ENCODE measurements at regions not wholly inside any gene's neighbourhood (a gene's known extent, or its start where the extent isn't known, plus 50 kb on each side); places are given as distances from the start of the nearest gene placed in this dataset.
A peak's percentile ranks its signal among the peaks of the same experiment; 100 is the strongest.
"Not testable (repeated sequence)": the region's sequence is repeated elsewhere in the genome, so short reads cannot be mapped to it uniquely, and the experiment has no call there.

DNA sequence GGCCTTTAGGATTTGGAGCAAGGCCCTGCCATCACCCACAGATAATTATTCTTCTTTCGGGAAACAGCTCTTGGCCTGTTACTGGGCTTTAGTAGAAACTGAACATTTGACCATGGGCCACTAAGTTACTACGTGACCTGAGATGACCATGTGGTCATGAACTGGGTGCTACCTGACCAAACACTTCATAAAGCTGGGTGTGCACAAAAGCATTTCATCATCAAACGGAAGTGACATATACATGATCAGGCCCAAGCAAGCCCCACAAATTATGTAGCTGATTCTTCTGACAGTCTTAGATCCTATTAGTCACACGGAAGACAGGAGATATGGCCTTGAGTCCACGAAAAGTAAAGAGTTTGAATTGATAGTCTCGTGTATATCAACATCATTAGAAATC is 130.9 kb upstream of the FBN2 start:
- DNase-seq = no peak

DNA sequence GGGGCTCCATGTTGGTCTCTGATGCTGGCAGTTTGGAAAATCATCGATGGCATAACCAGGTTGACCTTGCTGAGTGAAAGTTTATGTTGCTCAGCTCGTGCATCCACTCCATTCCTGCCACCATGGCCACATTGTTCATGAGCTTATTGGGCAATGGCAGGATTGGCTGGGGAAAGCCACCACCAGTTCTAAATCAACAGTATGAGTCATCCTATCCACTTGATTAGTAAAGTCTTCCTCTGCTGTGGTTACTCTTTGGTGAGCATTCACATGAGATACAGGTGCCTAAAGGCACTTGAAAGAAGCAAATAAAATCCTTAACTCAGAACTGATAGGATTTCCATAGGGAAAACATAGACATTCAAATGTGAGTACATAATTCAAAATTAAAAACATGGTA is 131.8 kb upstream of the FBN2 start:
- no peak for DNase-seq

DNA sequence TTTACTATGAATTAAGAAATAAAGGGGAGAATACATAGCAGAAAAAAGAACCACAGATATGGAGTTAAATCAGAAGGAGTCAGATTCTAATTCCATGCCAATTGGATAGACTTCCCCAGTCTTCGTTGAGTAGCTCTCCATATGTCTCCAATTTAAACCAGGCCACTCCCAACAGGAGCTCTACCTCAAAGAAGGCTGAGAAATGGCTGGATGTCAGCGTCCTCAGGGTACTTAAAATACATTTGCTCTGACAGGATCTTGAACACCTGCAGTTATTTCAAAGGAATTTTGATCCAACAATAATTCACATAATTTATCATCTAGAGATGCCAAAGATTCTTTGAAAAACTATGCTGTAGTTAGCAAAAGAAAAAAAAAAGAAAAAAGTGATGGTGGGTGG is 133.9 kb upstream of the FBN2 start:
- no peak for DNase-seq

DNA sequence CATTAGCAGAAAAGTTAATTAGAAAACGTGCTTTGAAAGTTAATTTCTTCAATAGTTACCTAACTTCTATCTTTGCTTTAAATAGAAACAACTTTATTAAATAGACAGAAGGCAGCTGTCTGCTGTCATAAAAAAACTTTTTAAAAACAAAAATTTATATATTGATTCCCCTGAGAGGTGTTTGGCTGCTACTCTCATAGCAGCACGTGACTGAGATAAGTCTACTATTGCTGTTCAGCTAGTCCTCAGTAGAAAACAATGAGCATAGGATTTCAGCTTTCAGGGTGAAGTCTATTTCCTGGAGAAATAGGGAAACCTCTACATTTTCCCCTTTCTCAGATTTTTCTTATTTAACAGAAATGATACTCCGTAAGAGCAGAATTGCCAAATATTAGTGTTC is 135.0 kb upstream of the FBN2 start:
- DNase-seq = no peak

DNA sequence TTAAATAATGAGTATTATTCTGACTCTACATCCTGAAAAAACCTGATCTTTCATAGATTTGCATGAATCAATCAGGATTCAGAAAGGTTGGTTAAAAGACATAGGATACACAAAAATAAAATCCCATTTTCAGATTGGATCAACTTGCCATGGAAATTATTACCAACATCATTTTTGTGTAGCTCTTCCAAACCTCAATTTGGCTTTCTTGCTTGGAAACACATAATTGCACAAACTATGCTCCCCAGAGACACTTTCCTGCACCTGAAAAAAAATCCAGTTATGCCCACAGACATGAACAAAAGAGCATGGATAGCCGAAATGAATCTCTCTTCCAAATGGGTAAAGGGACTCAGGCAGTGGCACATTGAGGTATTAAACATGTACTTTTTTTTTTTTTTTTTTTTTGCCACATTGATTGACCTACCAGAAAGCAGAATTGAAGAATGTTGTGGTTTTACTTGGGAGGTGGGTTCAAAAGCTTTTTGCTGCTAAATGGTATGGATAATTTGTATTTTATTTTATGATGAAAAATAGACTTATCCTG is 135.4 kb upstream of the FBN2 start:
- no peak for DNase-seq

DNA sequence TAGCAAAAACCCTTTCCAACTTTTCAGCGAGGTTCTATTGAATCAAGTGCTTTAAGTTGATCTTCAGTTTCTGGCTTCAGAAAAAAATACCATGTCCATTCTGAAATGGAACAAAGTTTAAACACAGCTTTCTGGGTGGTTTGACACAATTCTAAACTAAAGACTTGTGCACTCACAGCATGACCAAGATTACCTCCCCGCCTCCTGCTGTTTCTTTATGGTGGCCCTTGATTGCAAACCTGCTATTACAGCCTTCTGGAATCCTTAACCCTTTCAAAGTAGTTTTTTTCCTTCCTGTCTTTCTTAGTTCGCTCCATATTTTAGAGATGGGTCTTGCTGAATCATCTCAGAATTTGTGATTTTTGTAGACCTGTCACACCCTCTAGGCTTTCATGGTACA is 135.9 kb upstream of the FBN2 start:
- DNase-seq = no peak

DNA sequence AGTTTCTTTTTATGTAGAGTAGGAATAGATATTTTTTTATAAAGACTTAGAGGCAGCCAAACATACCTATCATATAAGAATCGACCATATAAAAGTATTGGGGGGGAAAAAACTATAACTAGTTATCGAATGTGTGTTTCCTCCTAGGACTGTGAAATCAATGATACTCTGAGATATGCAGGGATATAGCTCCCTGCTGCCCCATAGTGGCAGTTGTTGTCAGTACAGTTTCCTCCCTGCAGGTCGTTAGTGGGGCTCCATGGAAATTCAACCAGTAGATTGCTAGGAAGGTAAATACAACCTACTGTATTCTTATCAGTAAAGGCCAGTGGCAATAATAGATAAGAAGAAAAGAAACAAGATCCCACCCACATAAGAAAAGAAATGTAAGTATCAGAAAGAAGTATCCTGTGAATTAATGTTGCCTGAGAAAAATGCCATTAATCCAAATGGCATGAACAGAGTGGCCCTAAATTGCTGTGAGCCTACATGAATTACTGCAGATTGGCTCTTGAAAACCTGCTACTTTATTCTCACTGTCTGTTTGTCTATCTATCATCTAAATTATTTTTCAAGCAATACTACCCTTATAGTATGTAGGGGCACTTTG is 136.9 kb upstream of the FBN2 start:
- DNase-seq = peak; percentile 36

DNA sequence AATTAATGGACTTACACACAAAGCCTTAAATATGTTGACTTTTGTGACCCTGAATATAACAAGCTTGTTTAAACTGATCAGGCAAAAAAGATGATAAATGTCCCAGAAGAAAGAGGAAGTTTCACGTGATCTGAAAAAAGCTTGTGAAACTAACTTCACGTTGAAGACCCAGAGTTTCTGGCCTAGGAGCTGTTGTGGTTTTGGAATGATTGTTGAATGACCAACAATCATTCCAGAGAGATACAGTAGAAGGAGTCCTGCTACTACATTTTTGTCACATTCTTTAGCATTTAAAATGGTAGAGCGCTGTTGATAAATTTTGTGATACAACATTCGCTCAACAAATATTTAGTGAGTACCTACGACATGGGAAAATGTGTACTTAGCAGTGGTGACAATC is 143.1 kb upstream of the FBN2 start:
- no peak for DNase-seq

DNA sequence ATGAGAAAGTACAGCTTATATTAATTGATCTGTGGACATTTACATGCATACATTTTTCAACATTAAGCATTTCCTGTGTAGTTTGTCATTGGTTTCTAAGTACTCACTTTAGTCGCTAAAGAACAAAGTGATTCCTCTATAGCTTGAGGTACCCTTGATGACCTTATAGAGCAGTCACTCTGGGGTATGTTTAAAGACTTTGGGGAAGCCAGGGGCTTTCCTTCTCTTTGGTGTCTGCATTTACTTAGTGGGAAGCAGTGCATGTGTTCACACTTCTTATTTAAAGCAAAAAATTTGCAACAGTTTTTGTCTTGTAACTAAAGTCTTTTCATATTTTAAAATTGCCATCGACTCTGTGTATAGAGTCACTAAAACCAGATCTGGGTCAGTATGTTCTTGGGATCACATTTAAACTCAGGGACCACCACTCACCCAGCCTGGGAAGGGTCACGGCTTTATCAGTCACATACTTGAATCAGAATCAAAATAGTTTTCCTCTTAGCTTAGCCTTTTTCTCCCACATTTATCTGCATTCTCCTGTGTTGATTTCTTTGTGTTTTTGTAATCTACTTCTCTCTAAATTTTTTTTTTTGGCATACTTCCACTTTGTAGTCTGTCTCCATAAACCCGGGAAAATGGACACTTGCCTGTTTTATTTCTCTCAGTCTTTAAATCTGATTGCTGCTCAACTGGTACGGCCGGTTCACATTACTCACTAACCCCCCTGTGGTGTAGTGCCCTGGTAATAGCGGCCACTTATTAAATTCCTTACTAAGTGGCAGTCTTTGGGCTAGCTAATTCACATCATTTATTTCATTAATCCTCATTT is 143.9 kb upstream of the FBN2 start:
- no peak for DNase-seq

DNA sequence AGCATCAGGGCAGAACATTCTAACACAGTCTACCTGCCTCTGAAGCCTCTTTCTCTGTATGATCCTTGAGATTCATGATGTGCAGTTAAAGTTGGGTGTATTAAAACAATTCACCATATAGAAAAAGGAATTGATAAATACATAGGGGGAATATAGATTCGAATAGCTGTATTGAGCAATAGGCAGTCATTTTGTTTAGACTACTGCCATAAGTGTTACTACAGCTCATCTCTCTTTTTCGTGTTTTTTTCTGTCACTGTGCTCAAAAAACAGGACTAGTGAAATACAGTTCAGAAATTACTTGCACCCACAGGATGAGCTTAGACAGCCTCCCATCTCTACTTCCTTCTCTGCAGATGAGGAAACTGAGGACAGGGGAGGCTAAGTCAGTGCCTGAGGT is 144.6 kb upstream of the FBN2 start:
- no peak for DNase-seq

DNA sequence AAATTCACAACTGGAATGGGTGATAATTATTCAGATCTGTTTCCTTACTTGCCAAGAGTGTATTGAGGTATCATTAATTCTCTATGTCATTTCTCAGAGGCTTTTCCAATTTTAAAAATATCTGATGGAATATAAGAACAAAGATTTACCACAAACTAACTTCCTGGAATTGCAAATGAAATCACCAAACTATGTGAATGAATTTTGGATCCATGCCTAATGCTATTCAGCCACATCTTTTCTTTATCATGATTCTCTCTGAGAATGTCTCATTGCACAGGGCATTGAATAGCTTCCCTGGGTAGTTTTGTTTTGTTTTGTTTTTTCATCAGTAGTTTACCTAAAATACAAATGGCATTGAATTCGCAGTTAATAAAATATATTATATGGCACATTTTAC is 146.9 kb upstream of the FBN2 start:
- DNase-seq = no peak

DNA sequence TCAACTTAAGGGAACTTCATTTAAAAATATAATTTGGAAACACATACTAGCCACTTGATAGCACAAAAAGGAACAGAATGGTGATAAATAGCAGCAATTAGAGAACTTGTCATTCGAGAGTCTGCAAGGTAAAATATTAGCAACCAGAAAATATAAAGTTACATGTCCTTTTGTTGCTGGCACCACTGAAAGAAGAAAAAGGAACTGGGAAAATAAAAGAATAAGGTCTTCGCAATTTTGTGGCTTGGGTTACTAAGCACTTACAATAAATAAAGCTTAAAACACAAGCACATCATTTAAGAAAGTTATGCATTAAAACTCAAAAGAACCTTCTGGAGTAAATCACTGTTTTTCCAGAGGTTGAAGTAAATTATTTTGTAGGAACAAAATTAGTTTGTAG is 149.9 kb upstream of the FBN2 start:
- DNase-seq = no peak

DNA sequence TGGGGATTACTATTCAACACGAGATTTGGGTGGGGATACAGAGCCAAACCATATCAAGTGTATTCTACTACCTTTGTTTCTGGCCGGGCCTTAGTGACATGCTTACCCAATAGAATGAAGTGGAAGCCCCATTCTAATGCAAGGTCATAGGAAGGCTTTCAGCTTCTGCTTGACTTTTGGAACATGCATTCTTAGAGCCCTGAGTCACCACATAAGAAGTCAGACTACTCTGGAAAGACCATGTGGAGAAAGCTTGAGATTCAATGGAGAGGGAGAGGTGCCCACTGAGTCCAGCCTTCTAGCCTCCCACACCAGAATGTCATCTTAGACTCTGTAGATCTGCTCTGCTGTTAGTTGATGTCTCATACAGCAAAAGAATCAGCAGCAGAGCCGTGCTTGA is 155.7 kb upstream of the FBN2 start:
- no peak for DNase-seq

DNA sequence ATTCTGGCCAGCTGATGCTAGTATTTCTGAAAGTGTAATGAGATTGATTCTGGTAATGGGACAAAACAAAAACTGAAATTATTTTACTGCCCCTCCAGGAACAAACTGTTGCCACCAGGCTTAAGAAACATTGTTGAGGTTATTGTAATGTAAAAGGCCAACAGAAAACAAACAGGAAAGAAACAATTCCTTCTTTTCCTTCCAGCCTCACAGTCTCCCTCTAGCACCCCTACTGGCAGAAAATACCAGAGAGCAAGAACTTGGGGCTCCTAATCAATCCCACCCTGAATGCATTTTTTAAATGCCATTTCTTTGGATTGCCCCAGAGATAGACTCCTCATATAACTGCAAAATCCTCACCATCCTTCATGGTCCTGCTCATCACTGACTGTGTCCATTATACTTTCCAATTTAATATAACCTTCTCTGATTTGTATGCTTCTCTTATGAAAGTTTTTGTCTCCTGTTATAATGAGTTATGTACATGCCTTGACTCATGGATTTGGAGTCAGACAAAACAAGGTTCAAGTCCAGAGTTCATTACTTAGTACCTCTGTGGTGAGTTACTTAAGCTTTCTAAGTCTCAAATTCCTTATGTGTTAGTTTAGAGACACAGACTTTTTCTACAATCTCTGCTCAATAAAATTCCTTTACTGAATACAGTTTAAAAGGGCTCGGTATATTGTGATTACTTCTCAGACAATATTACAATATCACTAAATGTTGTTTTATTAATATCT is 157.9 kb upstream of the FBN2 start:
- DNase-seq = no peak

DNA sequence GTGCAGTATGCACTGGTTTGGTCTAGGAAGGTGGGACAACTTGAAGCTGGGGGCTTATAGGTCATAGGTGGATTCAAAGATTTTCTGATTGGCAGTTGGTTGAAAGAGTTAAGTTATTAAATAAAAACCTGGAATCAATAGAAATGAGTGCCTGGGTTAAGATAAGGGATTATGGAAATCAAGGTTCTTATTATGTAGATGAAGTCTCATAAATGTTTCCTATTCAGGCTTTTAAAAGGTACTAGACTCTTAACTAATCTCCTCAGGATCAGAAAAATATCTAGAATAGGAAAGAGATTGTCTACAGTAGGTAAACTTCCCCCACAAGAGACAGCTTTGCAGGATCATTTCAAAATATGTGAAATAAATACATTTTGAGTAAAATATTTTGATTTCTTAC is 163.3 kb upstream of the FBN2 start:
- DNase-seq = no peak

DNA sequence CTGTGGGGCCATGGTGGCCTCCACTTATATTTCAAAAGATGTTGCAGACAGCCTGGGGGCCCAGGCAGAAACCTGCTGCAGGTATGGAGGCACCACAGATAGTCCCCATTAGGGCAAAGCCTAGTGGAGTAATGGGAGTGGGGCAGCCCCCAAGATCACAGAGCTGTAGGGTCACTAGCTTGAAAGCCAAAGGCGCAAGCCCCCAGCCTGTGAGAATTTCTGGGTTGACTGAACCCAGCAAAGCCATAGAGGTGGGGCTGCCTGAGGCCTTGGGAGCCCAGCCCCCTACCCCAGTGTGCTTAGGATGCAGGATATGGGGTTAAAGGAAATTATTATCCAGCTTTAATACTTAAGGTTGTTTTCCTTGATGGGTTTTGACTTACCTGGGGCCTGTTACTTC is 165.3 kb upstream of the FBN2 start:
- no peak for DNase-seq

DNA sequence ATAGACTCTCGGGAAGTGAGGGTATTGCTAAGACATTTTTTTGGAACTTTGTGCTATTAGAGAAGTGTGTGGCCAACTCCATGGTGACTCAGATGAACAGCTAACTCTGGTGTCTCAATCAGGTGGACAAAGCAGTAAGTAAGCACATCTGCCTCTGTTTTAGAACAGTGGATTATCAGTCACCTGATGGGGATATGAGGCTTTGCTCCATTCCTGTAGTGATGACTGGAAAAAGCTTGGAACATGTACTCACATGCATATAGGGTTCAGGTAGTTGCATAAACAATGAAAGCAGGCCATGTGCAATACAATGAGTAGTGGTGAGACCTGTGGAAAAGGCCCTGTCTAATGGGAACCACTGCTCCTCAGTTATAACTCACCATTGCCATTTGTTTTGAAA is 168.2 kb upstream of the FBN2 start:
- no peak for DNase-seq

DNA sequence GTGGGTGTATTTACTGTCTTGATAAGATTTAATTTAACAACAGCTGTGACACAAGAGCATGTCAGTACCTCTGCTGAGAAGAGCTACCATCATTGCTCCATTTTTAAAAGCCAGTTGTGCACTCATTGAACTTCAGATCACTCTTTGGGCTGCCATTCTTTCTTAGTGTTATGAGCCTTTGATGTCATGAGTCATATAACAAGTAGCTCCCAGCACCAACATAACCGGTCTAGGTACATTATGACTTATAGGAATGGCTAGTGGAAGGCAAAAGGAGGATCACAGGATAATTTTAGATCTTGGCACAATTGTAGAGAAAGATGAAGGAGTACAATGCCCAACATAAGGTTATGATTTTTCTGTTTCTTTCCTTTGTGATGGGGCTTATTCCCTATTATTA is 170.8 kb upstream of the FBN2 start:
- no peak for DNase-seq

DNA sequence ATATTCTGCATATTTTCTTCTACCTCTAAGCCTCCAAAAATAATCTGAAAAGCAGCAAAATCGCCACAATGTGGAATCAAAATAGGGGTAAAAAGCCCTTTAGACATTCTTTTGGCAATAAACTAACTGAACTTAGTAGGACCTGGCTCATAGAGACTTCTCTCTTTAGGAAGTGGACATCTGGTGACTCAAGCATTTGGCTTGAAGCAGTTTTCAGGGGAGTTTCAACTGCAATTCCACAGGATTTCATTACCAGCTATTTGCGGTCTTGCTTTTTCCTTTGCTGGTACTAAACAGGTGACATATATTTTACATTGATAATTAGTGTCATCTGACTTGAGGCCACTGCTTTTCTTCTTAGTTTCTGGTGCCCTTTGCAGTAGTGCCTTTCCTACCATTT is 173.2 kb upstream of the FBN2 start:
- no peak for DNase-seq

DNA sequence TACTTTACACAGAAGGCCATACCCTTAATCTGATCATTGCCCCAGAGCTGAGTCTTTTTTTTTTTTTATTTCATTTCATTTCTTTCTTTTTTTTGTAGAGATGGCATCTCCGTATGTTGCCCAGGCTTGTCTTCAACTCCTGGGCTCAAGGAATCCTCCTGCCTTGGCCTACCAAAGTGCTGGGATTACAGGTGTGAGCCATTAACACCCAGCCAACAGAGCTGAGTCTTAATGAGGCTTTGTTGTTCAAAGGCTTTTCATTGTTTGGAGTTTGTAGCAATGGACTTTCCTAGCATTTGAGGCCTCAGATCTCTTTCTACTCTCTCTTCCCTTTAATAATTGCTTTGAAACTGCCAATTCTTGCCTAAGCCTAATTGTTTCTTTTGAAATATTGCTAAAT is 176.5 kb upstream of the FBN2 start:
- no peak for DNase-seq

DNA sequence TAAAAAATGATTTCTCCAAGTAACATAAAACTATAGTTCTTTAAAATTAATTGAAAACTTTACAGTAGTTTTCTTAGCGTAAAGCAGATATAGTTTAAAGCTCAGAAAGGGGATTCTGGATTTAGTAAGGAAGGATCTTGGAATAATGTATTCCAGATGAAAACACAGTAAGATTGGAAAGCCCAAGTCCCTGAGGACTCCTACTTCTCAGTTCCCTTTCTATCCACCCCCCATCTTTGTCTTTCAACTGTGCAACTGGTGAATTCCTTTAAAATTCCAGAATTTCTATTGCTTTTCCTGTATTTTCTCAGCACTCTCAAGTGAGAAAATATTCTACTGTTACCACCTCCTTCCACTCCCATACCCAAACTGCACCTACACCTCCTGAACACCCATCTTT is 184.5 kb upstream of the FBN2 start:
- DNase-seq = no peak

DNA sequence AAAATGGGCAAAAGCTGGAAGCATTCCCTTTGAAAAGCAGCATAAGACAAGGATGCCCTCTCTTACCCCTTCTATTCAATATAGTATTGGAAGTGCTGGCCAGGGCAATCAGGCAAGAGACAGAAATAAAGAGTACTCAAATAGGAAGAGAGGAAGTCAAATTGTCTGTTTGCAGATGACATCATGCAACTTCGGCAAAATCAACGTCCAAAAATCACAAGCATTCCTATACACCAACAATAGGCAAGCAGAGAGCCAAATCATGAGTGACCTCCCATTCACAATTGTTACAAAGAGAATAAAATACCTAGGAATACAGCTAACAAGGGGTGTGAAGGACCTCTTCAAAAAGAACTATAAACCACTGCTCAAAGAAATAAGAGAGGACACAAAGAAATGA is 192.0 kb upstream of the FBN2 start:
- not testable (repeated sequence) for DNase-seq

DNA sequence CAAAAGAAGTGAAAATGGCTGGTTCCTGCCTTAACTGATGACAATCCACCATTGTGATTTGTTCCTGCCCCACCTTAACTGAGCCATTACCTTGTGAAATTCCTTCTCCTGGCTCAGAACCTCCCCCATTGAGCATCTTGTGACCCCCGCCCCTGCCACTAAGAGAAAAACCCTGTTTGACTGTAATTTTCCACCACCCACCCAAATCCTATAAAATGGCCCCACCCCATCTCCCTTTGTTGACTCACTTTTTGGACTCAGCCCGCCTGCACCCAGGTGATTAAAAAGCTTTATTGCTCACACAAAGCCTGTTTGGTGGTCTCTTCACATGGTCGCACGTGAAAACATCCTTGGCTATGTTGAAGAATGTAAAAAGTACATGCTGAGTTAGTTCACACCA is 197.6 kb upstream of the FBN2 start:
- DNase-seq = not testable (repeated sequence)

DNA sequence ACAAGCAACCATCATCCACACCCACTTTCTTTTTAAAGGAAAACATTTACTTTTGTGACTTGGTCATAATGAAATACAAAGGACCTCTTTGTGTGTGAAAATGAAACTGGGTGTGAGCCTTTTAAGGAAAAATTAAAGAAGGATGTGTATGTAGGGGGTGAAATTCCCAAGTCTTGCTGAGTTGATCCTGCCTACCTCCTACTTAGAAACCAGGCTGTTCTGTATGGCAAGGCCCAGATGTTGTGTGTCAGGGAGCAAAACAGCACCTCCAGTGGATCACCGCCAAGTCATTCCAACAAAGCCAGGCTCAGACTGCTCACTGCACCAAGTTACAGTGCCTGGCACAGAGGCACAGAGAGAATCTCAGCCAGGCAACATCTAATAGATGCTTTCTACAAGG is 198.5 kb upstream of the FBN2 start:
- peak; percentile 40 for DNase-seq

Data from right hindlimb (tissue), 1 donor.